GM19463 (cell line): ENCODE measurements at regions not wholly inside any gene's neighbourhood (a gene's known extent, or its start where the extent isn't known, plus 50 kb on each side); places are given as distances from the start of the nearest gene placed in this dataset.

Source experiments
- ATAC-seq: cut with Tn5 transposase; IDR thresholded peaks from one replicate; pipeline ENCODE4 v1.9.1; 2021; ENCODE audit warnings: mild to moderate bottlenecking, moderate library complexity; ENCODE audit not compliant: unreplicated experiment

GRCh38 chr13:82654861-82655855 lies 1227.1 kb downstream of the SLITRK1 start:
- no peak for ATAC-seq

- no peak for ATAC-seq
Measured at GRCh38 chr13:82654143-82654542, 1228.1 kb downstream of the SLITRK1 start.

GRCh38 chr13:82647540-82647939 lies 1234.7 kb downstream of the SLITRK1 start:
- ATAC-seq, result no peak

GRCh38 chr13:82636119-82636518 lies 1246.2 kb downstream of the SLITRK1 start:
- no peak for ATAC-seq

DNA sequence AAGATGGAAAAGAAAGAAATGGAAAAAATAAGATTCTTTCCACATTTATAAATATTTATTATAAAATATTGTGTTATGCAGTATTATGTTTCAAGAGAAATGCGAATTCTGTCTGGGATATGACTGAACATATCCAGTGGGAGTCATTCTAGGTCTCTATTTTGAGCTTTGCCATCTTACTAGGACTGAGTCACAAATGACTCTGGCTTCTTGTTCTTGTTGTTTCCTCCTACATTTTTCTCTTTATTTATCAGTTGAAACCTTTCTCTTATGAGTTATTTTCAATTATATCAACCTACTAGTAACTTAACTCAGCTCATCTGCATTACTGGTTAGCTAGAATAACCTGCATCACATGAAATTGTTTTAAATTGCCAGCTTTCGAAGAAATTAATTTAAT lies 1247.3 kb downstream of the SLITRK1 start:
- no peak for ATAC-seq

- ATAC-seq, result no peak
Measured at GRCh38 chr13:82627183-82627582, 1255.1 kb downstream of the SLITRK1 start.

- no peak for ATAC-seq
Measured at GRCh38 chr13:82625717-82626116, 1256.6 kb downstream of the SLITRK1 start.

GRCh38 chr13:82615043-82615442 lies 1267.2 kb downstream of the SLITRK1 start:
- no peak for ATAC-seq

GRCh38 chr13:82614086-82614485 lies 1268.2 kb downstream of the SLITRK1 start:
- ATAC-seq, result no peak

- no peak for ATAC-seq
Measured at GRCh38 chr13:82606008-82606407, 1276.3 kb downstream of the SLITRK1 start.

GRCh38 chr13:82597747-82598146 lies 1284.5 kb downstream of the SLITRK1 start:
- ATAC-seq, result no peak

DNA sequence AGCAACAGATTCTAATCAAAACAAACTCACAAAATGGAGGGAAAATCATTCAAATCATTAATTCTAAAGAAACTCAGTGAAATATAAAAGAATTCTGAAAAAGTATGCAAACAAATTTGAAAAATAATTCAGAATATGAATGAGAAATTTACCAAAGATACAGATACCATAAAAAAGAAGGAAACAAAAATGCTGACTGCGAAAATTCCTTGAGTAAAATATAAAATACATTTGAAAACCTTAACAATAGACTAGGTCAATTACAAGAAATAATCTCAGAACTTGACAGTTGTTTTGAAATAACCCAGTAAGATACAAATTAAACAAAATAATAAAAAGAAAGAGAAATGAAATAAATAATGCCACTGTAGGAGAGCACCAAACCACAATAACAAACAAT lies 1289.0 kb downstream of the SLITRK1 start:
- ATAC-seq, result no peak

DNA sequence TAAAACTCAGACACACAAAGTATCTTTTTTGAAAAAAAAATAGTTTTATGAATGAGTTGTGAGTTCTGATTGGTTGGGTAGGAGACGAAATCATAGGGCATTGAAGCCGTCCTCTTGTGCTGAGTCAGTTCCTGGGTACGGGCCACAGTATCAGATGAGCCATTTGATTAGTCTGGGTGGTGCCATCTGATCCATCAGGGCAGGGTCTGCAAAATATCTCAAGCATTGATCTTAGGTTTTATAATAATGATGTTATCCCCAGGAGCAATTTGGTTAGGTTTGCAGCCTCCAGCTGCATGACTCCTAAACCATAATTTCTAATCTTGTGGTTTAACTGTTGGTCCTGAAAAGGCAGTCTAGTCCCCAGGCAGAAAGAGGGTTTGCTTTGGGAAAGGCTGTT lies 1310.6 kb downstream of the SLITRK1 start:
- ATAC-seq, result no peak

GRCh38 chr13:82569581-82569980 lies 1312.7 kb downstream of the SLITRK1 start:
- ATAC-seq, result no peak

- ATAC-seq, result no peak
Measured at GRCh38 chr13:82566864-82567263, 1315.4 kb downstream of the SLITRK1 start.

DNA sequence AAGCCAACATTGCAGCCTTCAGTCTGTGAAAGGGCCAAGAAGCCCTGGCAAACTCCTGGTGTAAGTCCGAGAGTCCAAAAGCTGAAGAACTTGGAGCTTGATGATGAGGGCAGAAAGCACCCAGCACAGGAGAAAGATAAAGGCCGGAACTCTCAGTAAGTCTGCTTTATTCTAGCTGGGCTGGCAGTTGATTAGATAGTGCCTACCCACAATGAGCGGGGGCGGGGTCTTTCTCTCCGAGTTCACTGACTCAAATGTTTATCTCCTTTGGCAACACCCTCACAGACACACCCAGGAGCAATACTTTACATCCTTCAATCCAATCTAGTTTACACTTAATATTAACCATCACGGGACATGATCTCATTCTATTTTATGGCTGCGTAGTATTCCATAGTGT lies 1317.1 kb downstream of the SLITRK1 start:
- ATAC-seq, result no peak

DNA sequence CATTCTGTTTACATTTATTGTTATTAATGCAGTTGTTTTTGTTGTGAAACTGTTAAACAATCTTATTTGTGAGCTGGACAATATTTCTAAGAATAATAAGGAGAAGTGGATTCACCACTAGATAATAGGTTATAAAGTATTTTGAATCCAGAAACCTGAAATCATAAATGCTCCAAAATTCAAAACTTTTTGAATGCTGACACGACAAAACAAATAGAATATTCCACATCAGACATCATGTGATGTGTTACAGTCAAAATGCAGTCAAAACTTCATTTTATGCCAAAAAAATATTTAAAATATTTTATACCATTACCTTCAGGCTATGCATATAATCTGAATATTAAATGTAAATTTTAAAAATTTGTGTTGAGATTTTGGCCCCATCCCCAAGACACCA lies 1321.4 kb downstream of the SLITRK1 start:
- no peak for ATAC-seq

DNA sequence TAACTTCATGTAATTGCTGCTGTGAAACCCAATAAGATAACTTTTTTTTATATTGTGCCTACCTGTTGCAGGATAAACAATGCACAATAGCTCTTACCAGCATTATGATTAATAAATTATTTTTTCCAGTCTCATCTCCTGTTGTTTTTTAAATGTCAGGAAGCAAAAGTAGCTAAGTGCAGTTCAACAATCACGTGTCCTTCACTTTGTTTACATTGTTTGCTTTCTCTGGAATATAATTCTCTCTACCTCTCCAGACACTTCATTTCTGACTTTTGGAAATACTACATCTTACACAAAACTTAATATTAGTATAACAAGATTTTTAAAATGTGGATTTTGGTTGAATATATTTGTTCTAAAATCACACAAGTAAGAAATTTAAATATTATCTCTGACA lies 1359.4 kb downstream of the SLITRK1 start:
- no peak for ATAC-seq

DNA sequence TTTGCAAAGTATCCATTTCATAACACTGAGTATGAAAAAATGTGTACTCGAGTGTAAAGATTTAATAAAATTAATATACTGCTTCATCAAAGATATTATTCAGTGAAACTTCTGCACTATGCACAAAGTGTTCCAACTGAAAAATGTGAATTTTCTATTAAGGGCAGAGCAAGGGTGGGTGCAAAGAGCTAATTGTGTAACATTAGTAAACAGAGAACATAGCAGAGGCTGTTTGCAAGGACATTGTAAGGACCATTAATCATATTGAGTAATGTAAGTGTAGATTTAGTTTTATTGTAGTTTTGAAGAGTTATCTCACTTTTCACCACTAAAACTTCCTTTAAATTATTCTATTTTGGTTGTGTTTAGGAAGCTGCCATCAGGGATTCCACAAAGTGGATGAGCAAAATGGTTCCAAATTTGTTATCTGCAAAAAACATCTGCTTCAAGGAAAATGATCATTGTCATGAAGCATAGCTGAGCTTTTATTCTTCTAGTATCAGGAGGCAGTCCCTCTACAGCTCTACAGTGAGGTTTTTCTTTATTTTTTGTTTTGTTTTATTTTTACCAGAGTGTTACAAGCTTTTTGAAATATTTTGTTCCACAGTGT lies 1375.4 kb downstream of the SLITRK1 start:
- no peak for ATAC-seq

GRCh38 chr13:82501834-82502233 lies 1380.4 kb downstream of the SLITRK1 start:
- ATAC-seq, result no peak

DNA sequence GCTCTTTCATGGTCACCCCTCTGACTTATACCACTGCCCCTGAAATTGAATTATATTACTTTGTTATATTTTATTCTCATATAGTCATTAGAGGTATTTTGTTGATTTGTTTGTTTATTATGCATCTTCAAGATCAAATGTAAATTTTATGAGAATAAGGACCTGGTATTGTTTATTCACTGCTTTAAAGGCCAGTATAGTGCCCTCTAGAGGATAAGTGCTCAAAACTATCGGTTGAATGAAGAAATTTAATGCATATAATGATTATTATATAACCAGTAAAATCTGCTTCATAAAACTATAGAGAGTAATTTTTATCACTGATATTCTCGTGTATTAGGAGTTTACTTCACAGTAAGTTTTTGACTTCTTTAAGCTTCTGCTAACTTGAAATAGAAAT lies 1401.9 kb downstream of the SLITRK1 start:
- no peak for ATAC-seq

DNA sequence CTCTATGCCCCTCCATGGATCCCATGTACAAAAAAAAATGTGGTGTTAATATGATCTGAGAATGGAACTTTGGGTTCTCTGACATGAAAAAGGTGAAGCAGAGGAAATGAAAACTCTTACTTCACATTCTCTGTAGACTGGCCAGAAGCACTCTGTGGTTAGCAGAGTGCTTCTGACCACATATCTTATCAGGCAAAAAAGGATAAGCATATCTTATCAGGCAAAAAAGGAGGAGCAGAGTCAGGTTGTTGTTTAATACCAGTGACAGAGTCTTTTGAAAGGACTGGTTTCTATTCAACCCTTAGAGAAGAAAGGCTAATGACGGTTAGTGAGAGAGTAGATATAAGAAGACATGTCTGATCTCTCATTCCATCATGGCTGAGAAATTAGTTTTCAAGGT lies 1404.8 kb downstream of the SLITRK1 start:
- no peak for ATAC-seq
